ENCODE measurements at regions not wholly inside any gene's neighbourhood (a gene's known extent, or its start where the extent isn't known, plus 50 kb on each side); places are given as distances from the start of the nearest gene placed in this dataset.
"Not testable (repeated sequence)": the region's sequence is repeated elsewhere in the genome, so short reads cannot be mapped to it uniquely, and the experiment has no call there.

- no peaks in the 10 kb centered on the region for H3K27me3 Mint-ChIP-seq
- intact Hi-C loops (cut with micrococcal nuclease): no loop called here
These were observed 547.9 kb downstream of the DTWD2 start for GRCh38 chr5:118440496-118440895.

GRCh38 chr5:118439831-118440230, 548.5 kb downstream of the DTWD2 start:
- no peaks in the 10 kb centered on the region for H3K27me3 Mint-ChIP-seq
- DNase-seq: no peak
- H3K9me3 Mint-ChIP-seq: no peaks in the 10 kb centered on the region
- H3K4me3 Mint-ChIP-seq: no peak overlapping the region
- H3K4me1 Mint-ChIP-seq: no peaks in the 10 kb centered on the region
- intact Hi-C loops (cut with micrococcal nuclease): no loop called here
- no peaks in the 10 kb centered on the region for H3K36me3 Mint-ChIP-seq (ENCODE audit: low read depth)
- H3K27ac Mint-ChIP-seq: no peak overlapping the region

More at GRCh38 chr5:118440496-118440895, 547.9 kb downstream of the DTWD2 start:
- no peak overlapping the region for H3K27ac Mint-ChIP-seq
- no peaks in the 10 kb centered on the region for H3K4me1 Mint-ChIP-seq
- H3K9me3 Mint-ChIP-seq: no peaks in the 10 kb centered on the region
- no peak overlapping the region for H3K4me3 Mint-ChIP-seq
- no peak for DNase-seq
- no peaks in the 10 kb centered on the region for H3K36me3 Mint-ChIP-seq (ENCODE audit: low read depth)

GRCh38 chr5:118435131-118435530, 553.2 kb downstream of the DTWD2 start:
- intact Hi-C loops (cut with micrococcal nuclease): no loop called here
- Mint-ChIP-seq H3K36me3 (ENCODE audit: low read depth) (no peaks in the 10 kb centered on the region), H3K27me3 (no peaks in the 10 kb centered on the region), H3K4me3 (no peak overlapping the region), H3K4me1 (no peaks in the 10 kb centered on the region), H3K9me3 (no peaks in the 10 kb centered on the region), H3K27ac (no peak overlapping the region)
- no peak for DNase-seq

GRCh38 chr5:118434522-118434921, 553.8 kb downstream of the DTWD2 start:
- no peaks in the 10 kb centered on the region for H3K27me3 Mint-ChIP-seq
- no peak overlapping the region for H3K4me3 Mint-ChIP-seq
- H3K27ac Mint-ChIP-seq: no peak overlapping the region
- no peaks in the 10 kb centered on the region for H3K4me1 Mint-ChIP-seq
- H3K9me3 Mint-ChIP-seq: no peaks in the 10 kb centered on the region
- intact Hi-C loops (cut with micrococcal nuclease): no loop called here
- DNase-seq: no peak
- H3K36me3 Mint-ChIP-seq (ENCODE audit: low read depth): no peaks in the 10 kb centered on the region

GRCh38 chr5:118430076-118430475, 558.3 kb downstream of the DTWD2 start:
- no peaks in the 10 kb centered on the region for H3K27me3 Mint-ChIP-seq
- H3K4me3 Mint-ChIP-seq: no peak overlapping the region
- peaks cover 2% of the 10 kb centered on the region for H3K9me3 Mint-ChIP-seq
- no peaks in the 10 kb centered on the region for H3K36me3 Mint-ChIP-seq (ENCODE audit: low read depth)
- intact Hi-C loops (cut with micrococcal nuclease): no loop called here
- H3K27ac Mint-ChIP-seq: no peak overlapping the region
- H3K4me1 Mint-ChIP-seq: no peaks in the 10 kb centered on the region
- no peak for DNase-seq

GRCh38 chr5:118407958-118408357, 580.4 kb downstream of the DTWD2 start:
- intact Hi-C loops (cut with micrococcal nuclease): no loop called here
- Mint-ChIP-seq H3K36me3 (ENCODE audit: low read depth) (no peaks in the 10 kb centered on the region), H3K4me1 (no peaks in the 10 kb centered on the region)

GRCh38 chr5:118405650-118406061, 582.7 kb downstream of the DTWD2 start:
- intact Hi-C loops (cut with micrococcal nuclease): no loop called here
- H3K36me3 Mint-ChIP-seq (ENCODE audit: low read depth): no peaks in the 10 kb centered on the region

More at GRCh38 chr5:118407958-118408357, 580.4 kb downstream of the DTWD2 start:
- H3K9me3 Mint-ChIP-seq: peaks cover 9% of the 10 kb centered on the region
- no peak overlapping the region for H3K4me3 Mint-ChIP-seq
- H3K27me3 Mint-ChIP-seq: no peaks in the 10 kb centered on the region
- no peak for DNase-seq
- no peak overlapping the region for H3K27ac Mint-ChIP-seq

GRCh38 chr5:118397236-118397635, 591.1 kb downstream of the DTWD2 start:
- DNase-seq: no peak
- no peaks in the 10 kb centered on the region for H3K27me3 Mint-ChIP-seq
- H3K36me3 Mint-ChIP-seq (ENCODE audit: low read depth): no peaks in the 10 kb centered on the region
- no peaks in the 10 kb centered on the region for H3K4me1 Mint-ChIP-seq
- intact Hi-C loops (cut with micrococcal nuclease): no loop called here
- no peak overlapping the region for H3K4me3 Mint-ChIP-seq
- no peak overlapping the region for H3K27ac Mint-ChIP-seq
- H3K9me3 Mint-ChIP-seq: no peaks in the 10 kb centered on the region

More at GRCh38 chr5:118405650-118406061, 582.7 kb downstream of the DTWD2 start:
- H3K27ac Mint-ChIP-seq: no peak overlapping the region
- no peak for DNase-seq
- H3K4me3 Mint-ChIP-seq: no peak overlapping the region
- peaks cover 9% of the 10 kb centered on the region for H3K9me3 Mint-ChIP-seq
- no peaks in the 10 kb centered on the region for H3K27me3 Mint-ChIP-seq
- H3K4me1 Mint-ChIP-seq: no peaks in the 10 kb centered on the region

GRCh38 chr5:118392491-118392890, 595.9 kb downstream of the DTWD2 start:
- H3K4me3 Mint-ChIP-seq: no peak overlapping the region

GRCh38 chr5:118382931-118383330, 605.4 kb downstream of the DTWD2 start:
- intact Hi-C loops (cut with micrococcal nuclease); H3K4me1 Mint-ChIP-seq; DNase-seq; H3K4me3 Mint-ChIP-seq; H3K9me3 Mint-ChIP-seq; H3K36me3 Mint-ChIP-seq (ENCODE audit: low read depth); H3K27ac Mint-ChIP-seq; H3K27me3 Mint-ChIP-seq: not testable (repeated sequence)

More at GRCh38 chr5:118392491-118392890, 595.9 kb downstream of the DTWD2 start:
- Mint-ChIP-seq H3K36me3 (ENCODE audit: low read depth) (no peaks in the 10 kb centered on the region), H3K27me3 (no peaks in the 10 kb centered on the region), H3K4me1 (no peaks in the 10 kb centered on the region), H3K9me3 (no peaks in the 10 kb centered on the region), H3K27ac (no peak overlapping the region)
- no peak for DNase-seq
- intact Hi-C loops (cut with micrococcal nuclease): no loop called here

GRCh38 chr5:118379470-118379869, 608.9 kb downstream of the DTWD2 start:
- H3K4me3 Mint-ChIP-seq: no peak overlapping the region
- H3K9me3 Mint-ChIP-seq: no peaks in the 10 kb centered on the region
- intact Hi-C loops (cut with micrococcal nuclease): no loop called here
- no peaks in the 10 kb centered on the region for H3K36me3 Mint-ChIP-seq (ENCODE audit: low read depth)
- DNase-seq: no peak
- H3K27me3 Mint-ChIP-seq: no peaks in the 10 kb centered on the region
- H3K27ac Mint-ChIP-seq: no peak overlapping the region
- no peaks in the 10 kb centered on the region for H3K4me1 Mint-ChIP-seq

GRCh38 chr5:118378959-118379358, 609.4 kb downstream of the DTWD2 start:
- no peak for DNase-seq
- intact Hi-C loops (cut with micrococcal nuclease): no loop called here
- Mint-ChIP-seq H3K27me3 (no peaks in the 10 kb centered on the region), H3K4me1 (no peaks in the 10 kb centered on the region), H3K36me3 (ENCODE audit: low read depth) (no peaks in the 10 kb centered on the region), H3K27ac (no peak overlapping the region), H3K9me3 (no peaks in the 10 kb centered on the region), H3K4me3 (no peak overlapping the region)

GRCh38 chr5:118377420-118377819, 610.9 kb downstream of the DTWD2 start:
- H3K27ac Mint-ChIP-seq: no peak overlapping the region
- H3K4me3 Mint-ChIP-seq: no peak overlapping the region
- no peak for DNase-seq
- no peaks in the 10 kb centered on the region for H3K36me3 Mint-ChIP-seq (ENCODE audit: low read depth)
- H3K9me3 Mint-ChIP-seq: no peaks in the 10 kb centered on the region
- intact Hi-C loops (cut with micrococcal nuclease): no loop called here
- no peaks in the 10 kb centered on the region for H3K4me1 Mint-ChIP-seq
- H3K27me3 Mint-ChIP-seq: no peaks in the 10 kb centered on the region

- no peak for DNase-seq
- Mint-ChIP-seq H3K27me3 (no peaks in the 10 kb centered on the region), H3K4me3 (no peak overlapping the region), H3K9me3 (no peaks in the 10 kb centered on the region), H3K4me1 (no peaks in the 10 kb centered on the region), H3K36me3 (ENCODE audit: low read depth) (no peaks in the 10 kb centered on the region), H3K27ac (no peak overlapping the region)
- intact Hi-C loops (cut with micrococcal nuclease): no loop called here
These were observed 616.1 kb downstream of the DTWD2 start for GRCh38 chr5:118371973-118372831.

GRCh38 chr5:118366429-118366828, 621.9 kb downstream of the DTWD2 start:
- no peaks in the 10 kb centered on the region for H3K27me3 Mint-ChIP-seq
- H3K36me3 Mint-ChIP-seq (ENCODE audit: low read depth): no peaks in the 10 kb centered on the region
- intact Hi-C loops (cut with micrococcal nuclease): no loop called here
- no peak overlapping the region for H3K4me3 Mint-ChIP-seq
- DNase-seq: no peak
- H3K4me1 Mint-ChIP-seq: no peaks in the 10 kb centered on the region
- peaks cover 3% of the 10 kb centered on the region for H3K9me3 Mint-ChIP-seq
- no peak overlapping the region for H3K27ac Mint-ChIP-seq

Measured in activated CD4-positive, alpha-beta T cell treated with anti-CD3 and anti-CD28 coated beads, Interleukin-2, amount 10 ng/mL, durations not matched to agents 24 days and 14 days (primary cell).